SU-DHL-6 (cell line): ENCODE measurements at regions not wholly inside any gene's neighbourhood (a gene's known extent, or its start where the extent isn't known, plus 50 kb on each side); places are given as distances from the start of the nearest gene placed in this dataset.

Source experiments
- H2AFZ ChIP-seq: fragments of 200-600 bp; sonication (generic); 2 replicates; pipeline ENCODE4 v1.6.1; 2014; ENCODE audit warnings: low read depth, mild to moderate bottlenecking, moderate library complexity, mixed read lengths, antibody characterized with exemption, low read length; ENCODE audit not compliant: severe bottlenecking
- H3F3A ChIP-seq: fragments of 200-600 bp; shearing (Covaris generic); 2 replicates; pipeline ENCODE4 v1.6.0; 2016; ENCODE audit warnings: antibody characterized with exemption, mild to moderate bottlenecking; ENCODE audit not compliant: insufficient read depth
- H3K27ac ChIP-seq: fragments of 200-600 bp; sonication (generic); 2 replicates; pipeline ENCODE4 v1.5.1; 2016; ENCODE audit warnings: low read depth, mild to moderate bottlenecking, low read length, moderate library complexity, mixed read lengths
- H3K27me3 ChIP-seq: fragments of 200-600 bp; sonication (generic), shearing (Covaris generic); 2 replicates; pipeline ENCODE4 v1.6.0; 2014; ENCODE audit warnings: mild to moderate bottlenecking, low read length
- H3K36me3 ChIP-seq: fragments of 200-600 bp; sonication (generic); 2 replicates; pipeline ENCODE4 v1.6.1; 2014; ENCODE audit warnings: mild to moderate bottlenecking, low read length, mixed read lengths
- H3K4me2 ChIP-seq: fragments of 300-600, 200-600 bp; shearing (Covaris generic), sonication (generic); 2 replicates; pipeline ENCODE4 v1.6.0; 2014; ENCODE audit warnings: low read length, low read depth, mild to moderate bottlenecking; ENCODE audit not compliant: poor library complexity, severe bottlenecking
- H3K4me3 ChIP-seq: fragments of 200-600 bp; sonication (generic); 2 replicates; pipeline ENCODE4 v1.5.1; 2014; ENCODE audit warnings: antibody characterized with exemption, low read length, mild to moderate bottlenecking, mixed read lengths; ENCODE audit not compliant: insufficient read depth, poor library complexity, severe bottlenecking
- H3K79me2 ChIP-seq: fragments of 200-600 bp; sonication (generic); 2 replicates; pipeline ENCODE4 v1.6.1; 2014; ENCODE audit warnings: mild to moderate bottlenecking, low read length, moderate library complexity; ENCODE audit not compliant: insufficient read depth
- H3K9ac ChIP-seq: fragments of 200-600 bp; sonication (generic); 2 replicates; pipeline ENCODE4 v1.7.0; 2014; ENCODE audit warnings: mild to moderate bottlenecking, low read length
- H3K9me2 ChIP-seq: fragments of 200-600 bp; sonication (generic); replicated peaks from 2 replicates; pipeline ENCODE4 v1.6.1; 2014; ENCODE audit warnings: low read length; ENCODE audit not compliant: insufficient read depth
- H3K9me3 ChIP-seq: fragments of 200-600 bp; sonication (generic); 2 replicates; pipeline ENCODE4 v1.6.1; 2014; ENCODE audit warnings: low read length, mixed read lengths; ENCODE audit not compliant: insufficient read depth
- H4K20me1 ChIP-seq: fragments of 200-600 bp; sonication (generic); 2 replicates; pipeline ENCODE4 v1.6.1; 2014; ENCODE audit warnings: low read depth, mild to moderate bottlenecking, antibody characterized with exemption, low read length, moderate library complexity, mixed read lengths
- EZH2phosphoT487 ChIP-seq: fragments of 200-600 bp; sonication (generic), shearing (Covaris generic); conservative IDR thresholded peaks from 2 replicates; pipeline ENCODE4 v1.6.1; 2018; ENCODE audit warnings: mild to moderate bottlenecking, antibody characterized with exemption, low read length, moderate library complexity, mixed read lengths
- TF ChIP-seq, protein P1 (sequence below): fragments of 200-600 bp; sonication (generic); IDR thresholded peaks from one replicate; pipeline ENCODE4 v1.5.1; 2017; ENCODE audit warnings: antibody characterized with exemption, mild to moderate bottlenecking, low read length, moderate library complexity; ENCODE audit not compliant: insufficient read depth, poor library complexity, severe bottlenecking

- no peaks in the 10 kb centered on the region for H3K9me3 ChIP-seq
- H4K20me1 ChIP-seq: no peaks in the 10 kb centered on the region
- no peaks in the 10 kb centered on the region for H3K27me3 ChIP-seq
- H3K4me2 ChIP-seq: no peak overlapping the region
- no peak overlapping the region for H2AFZ ChIP-seq
- H3F3A ChIP-seq: no peaks in the 10 kb centered on the region
- H3K9me2 ChIP-seq: no peaks in the 10 kb centered on the region
- no peak overlapping the region for H3K27ac ChIP-seq
- H3K4me3 ChIP-seq: no peak overlapping the region
- no peak for TF ChIP-seq EZH2phosphoT487
- TF ChIP-seq, protein P1, sequence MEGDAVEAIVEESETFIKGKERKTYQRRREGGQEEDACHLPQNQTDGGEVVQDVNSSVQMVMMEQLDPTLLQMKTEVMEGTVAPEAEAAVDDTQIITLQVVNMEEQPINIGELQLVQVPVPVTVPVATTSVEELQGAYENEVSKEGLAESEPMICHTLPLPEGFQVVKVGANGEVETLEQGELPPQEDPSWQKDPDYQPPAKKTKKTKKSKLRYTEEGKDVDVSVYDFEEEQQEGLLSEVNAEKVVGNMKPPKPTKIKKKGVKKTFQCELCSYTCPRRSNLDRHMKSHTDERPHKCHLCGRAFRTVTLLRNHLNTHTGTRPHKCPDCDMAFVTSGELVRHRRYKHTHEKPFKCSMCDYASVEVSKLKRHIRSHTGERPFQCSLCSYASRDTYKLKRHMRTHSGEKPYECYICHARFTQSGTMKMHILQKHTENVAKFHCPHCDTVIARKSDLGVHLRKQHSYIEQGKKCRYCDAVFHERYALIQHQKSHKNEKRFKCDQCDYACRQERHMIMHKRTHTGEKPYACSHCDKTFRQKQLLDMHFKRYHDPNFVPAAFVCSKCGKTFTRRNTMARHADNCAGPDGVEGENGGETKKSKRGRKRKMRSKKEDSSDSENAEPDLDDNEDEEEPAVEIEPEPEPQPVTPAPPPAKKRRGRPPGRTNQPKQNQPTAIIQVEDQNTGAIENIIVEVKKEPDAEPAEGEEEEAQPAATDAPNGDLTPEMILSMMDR: no peak
- no peaks in the 10 kb centered on the region for H3K79me2 ChIP-seq
- no peak overlapping the region for H3K9ac ChIP-seq
- H3K36me3 ChIP-seq: no peaks in the 10 kb centered on the region
Observed at GRCh38 chr5:97406946-97407676, 224.1 kb upstream of the RIOK2 start.

DNA sequence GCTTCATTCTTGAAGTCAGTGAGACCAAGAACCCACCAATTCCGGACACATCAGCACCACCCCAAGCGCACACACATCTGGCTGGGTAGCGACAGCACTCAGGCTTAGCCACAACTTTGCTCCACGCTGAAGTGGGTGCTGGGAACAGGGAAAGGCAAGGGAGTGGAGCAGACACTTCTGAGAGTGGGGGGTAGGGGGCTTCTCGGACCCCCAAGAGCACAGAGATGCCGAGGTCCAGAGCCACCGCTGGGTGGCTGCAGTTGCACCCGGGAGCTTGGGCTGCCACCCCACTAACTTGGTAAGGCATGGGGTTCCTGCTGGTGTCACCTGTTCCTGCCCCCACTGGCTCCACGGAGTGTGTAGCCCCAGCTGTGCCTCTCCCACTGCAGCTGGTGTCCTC is 225.3 kb upstream of the RIOK2 start:
- no peak overlapping the region for H2AFZ ChIP-seq
- H3K27ac ChIP-seq: no peak overlapping the region
- H3K4me3 ChIP-seq: no peak overlapping the region
- H4K20me1 ChIP-seq: no peaks in the 10 kb centered on the region
- no peak overlapping the region for H3K4me2 ChIP-seq
- H3F3A ChIP-seq: no peaks in the 10 kb centered on the region
- H3K9ac ChIP-seq: no peak overlapping the region
- no peaks in the 10 kb centered on the region for H3K27me3 ChIP-seq
- no peak for TF ChIP-seq EZH2phosphoT487
- TF ChIP-seq, protein P1: no peak
- no peaks in the 10 kb centered on the region for H3K9me2 ChIP-seq
- no peaks in the 10 kb centered on the region for H3K9me3 ChIP-seq
- no peaks in the 10 kb centered on the region for H3K79me2 ChIP-seq
- no peaks in the 10 kb centered on the region for H3K36me3 ChIP-seq

- H3K9me3 ChIP-seq: no peaks in the 10 kb centered on the region
- H3K36me3 ChIP-seq: no peaks in the 10 kb centered on the region
- no peak overlapping the region for H3K9ac ChIP-seq
- H3K79me2 ChIP-seq: no peaks in the 10 kb centered on the region
- no peak overlapping the region for H3K27ac ChIP-seq
- H3K4me2 ChIP-seq: no peak overlapping the region
- TF ChIP-seq, protein P1: no peak
- no peak for TF ChIP-seq EZH2phosphoT487
- H3K9me2 ChIP-seq: no peaks in the 10 kb centered on the region
- H2AFZ ChIP-seq: no peak overlapping the region
- no peaks in the 10 kb centered on the region for H3K27me3 ChIP-seq
- H4K20me1 ChIP-seq: no peaks in the 10 kb centered on the region
- no peak overlapping the region for H3K4me3 ChIP-seq
- H3F3A ChIP-seq: no peaks in the 10 kb centered on the region
Observed at GRCh38 chr5:97412959-97413358, 229.9 kb upstream of the RIOK2 start.
